ENCODE measurements at regions not wholly inside any gene's neighbourhood (a gene's known extent, or its start where the extent isn't known, plus 50 kb on each side); places are given as distances from the start of the nearest gene placed in this dataset.

GRCh38 chr2:78686625-78687153, 338.8 kb upstream of the REG3G start:
- Histone ChIP-seq H3K27ac (ENCODE audit: low read depth, low read length) (no peak overlapping the region), H3K9me3 (ENCODE audit: control insufficient read depth in 3 of 3, low read length in 3 of 3) (no peaks in the 10 kb centered on the region), H3K4me3 (ENCODE audit: low read length in 3 of 3) (no peak overlapping the region), H3K4me1 (ENCODE audit: control insufficient read depth in 3 of 3, insufficient read depth in 3 of 3, low read length in 3 of 3) (no peaks in the 10 kb centered on the region), H3K27me3 (ENCODE audit: control insufficient read depth in 3 of 3, insufficient read depth in 3 of 3, low read length in 3 of 3) (no peaks in the 10 kb centered on the region), H3K36me3 (ENCODE audit: control insufficient read depth in 3 of 3, insufficient read depth in 3 of 3, low read length in 3 of 3) (no peaks in the 10 kb centered on the region), H3K9ac (ENCODE audit: low read depth in 1 of 3, low read length in 3 of 3) (no peak overlapping the region)

GRCh38 chr2:78699696-78700095, 325.8 kb upstream of the REG3G start:
- Histone ChIP-seq H3K4me1 (ENCODE audit: control insufficient read depth in 3 of 3, insufficient read depth in 3 of 3, low read length in 3 of 3) (no peaks in the 10 kb centered on the region), H3K27me3 (ENCODE audit: control insufficient read depth in 3 of 3, insufficient read depth in 3 of 3, low read length in 3 of 3) (no peaks in the 10 kb centered on the region), H3K9me3 (ENCODE audit: control insufficient read depth in 3 of 3, low read length in 3 of 3) (no peaks in the 10 kb centered on the region), H3K36me3 (ENCODE audit: control insufficient read depth in 3 of 3, insufficient read depth in 3 of 3, low read length in 3 of 3) (no peaks in the 10 kb centered on the region), H3K9ac (ENCODE audit: low read depth in 1 of 3, low read length in 3 of 3) (no peak overlapping the region), H3K4me3 (ENCODE audit: low read length in 3 of 3) (no peak overlapping the region), H3K27ac (ENCODE audit: low read depth, low read length) (no peak overlapping the region)

- no peak overlapping the region for H3K9ac ChIP-seq (ENCODE audit: low read depth in 1 of 3, low read length in 3 of 3)
- no peaks in the 10 kb centered on the region for H3K9me3 ChIP-seq (ENCODE audit: control insufficient read depth in 3 of 3, low read length in 3 of 3)
- no peaks in the 10 kb centered on the region for H3K4me1 ChIP-seq (ENCODE audit: control insufficient read depth in 3 of 3, insufficient read depth in 3 of 3, low read length in 3 of 3)
- H3K4me3 ChIP-seq (ENCODE audit: low read length in 3 of 3), result no peak overlapping the region
- H3K36me3 ChIP-seq (ENCODE audit: control insufficient read depth in 3 of 3, insufficient read depth in 3 of 3, low read length in 3 of 3), result no peaks in the 10 kb centered on the region
- H3K27me3 ChIP-seq (ENCODE audit: control insufficient read depth in 3 of 3, insufficient read depth in 3 of 3, low read length in 3 of 3), result no peaks in the 10 kb centered on the region
- H3K27ac ChIP-seq (ENCODE audit: low read depth, low read length), result no peak overlapping the region
Measured at GRCh38 chr2:78701546-78701945, 324.0 kb upstream of the REG3G start.

- Histone ChIP-seq H3K27me3 (ENCODE audit: control insufficient read depth in 3 of 3, insufficient read depth in 3 of 3, low read length in 3 of 3) (no peaks in the 10 kb centered on the region), H3K4me3 (ENCODE audit: low read length in 3 of 3) (no peak overlapping the region), H3K36me3 (ENCODE audit: control insufficient read depth in 3 of 3, insufficient read depth in 3 of 3, low read length in 3 of 3) (no peaks in the 10 kb centered on the region), H3K9me3 (ENCODE audit: control insufficient read depth in 3 of 3, low read length in 3 of 3) (no peaks in the 10 kb centered on the region), H3K27ac (ENCODE audit: low read depth, low read length) (no peak overlapping the region), H3K4me1 (ENCODE audit: control insufficient read depth in 3 of 3, insufficient read depth in 3 of 3, low read length in 3 of 3) (no peaks in the 10 kb centered on the region), H3K9ac (ENCODE audit: low read depth in 1 of 3, low read length in 3 of 3) (no peak overlapping the region)
Measured at GRCh38 chr2:78707776-78708386, 317.6 kb upstream of the REG3G start.

- no peak overlapping the region for H3K27ac ChIP-seq (ENCODE audit: low read depth, low read length)
- no peaks in the 10 kb centered on the region for H3K4me1 ChIP-seq (ENCODE audit: control insufficient read depth in 3 of 3, insufficient read depth in 3 of 3, low read length in 3 of 3)
- H3K9ac ChIP-seq (ENCODE audit: low read depth in 1 of 3, low read length in 3 of 3), result no peak overlapping the region
- H3K27me3 ChIP-seq (ENCODE audit: control insufficient read depth in 3 of 3, insufficient read depth in 3 of 3, low read length in 3 of 3), result no peaks in the 10 kb centered on the region
- no peak overlapping the region for H3K4me3 ChIP-seq (ENCODE audit: low read length in 3 of 3)
- H3K36me3 ChIP-seq (ENCODE audit: control insufficient read depth in 3 of 3, insufficient read depth in 3 of 3, low read length in 3 of 3), result no peaks in the 10 kb centered on the region
- H3K9me3 ChIP-seq (ENCODE audit: control insufficient read depth in 3 of 3, low read length in 3 of 3), result no peaks in the 10 kb centered on the region
Measured at GRCh38 chr2:78710632-78711375, 314.7 kb upstream of the REG3G start.

GRCh38 chr2:78715293-78715692, 310.2 kb upstream of the REG3G start:
- Histone ChIP-seq H3K36me3 (ENCODE audit: control insufficient read depth in 3 of 3, insufficient read depth in 3 of 3, low read length in 3 of 3) (no peaks in the 10 kb centered on the region), H3K27ac (ENCODE audit: low read depth, low read length) (no peak overlapping the region), H3K27me3 (ENCODE audit: control insufficient read depth in 3 of 3, insufficient read depth in 3 of 3, low read length in 3 of 3) (no peaks in the 10 kb centered on the region), H3K4me3 (ENCODE audit: low read length in 3 of 3) (no peak overlapping the region), H3K4me1 (ENCODE audit: control insufficient read depth in 3 of 3, insufficient read depth in 3 of 3, low read length in 3 of 3) (no peaks in the 10 kb centered on the region), H3K9me3 (ENCODE audit: control insufficient read depth in 3 of 3, low read length in 3 of 3) (no peaks in the 10 kb centered on the region), H3K9ac (ENCODE audit: low read depth in 1 of 3, low read length in 3 of 3) (no peak overlapping the region)

- Histone ChIP-seq H3K4me3 (ENCODE audit: low read length in 3 of 3) (no peak overlapping the region), H3K4me1 (ENCODE audit: control insufficient read depth in 3 of 3, insufficient read depth in 3 of 3, low read length in 3 of 3) (no peaks in the 10 kb centered on the region), H3K27ac (ENCODE audit: low read depth, low read length) (no peak overlapping the region), H3K36me3 (ENCODE audit: control insufficient read depth in 3 of 3, insufficient read depth in 3 of 3, low read length in 3 of 3) (no peaks in the 10 kb centered on the region), H3K9me3 (ENCODE audit: control insufficient read depth in 3 of 3, low read length in 3 of 3) (no peaks in the 10 kb centered on the region), H3K27me3 (ENCODE audit: control insufficient read depth in 3 of 3, insufficient read depth in 3 of 3, low read length in 3 of 3) (no peaks in the 10 kb centered on the region), H3K9ac (ENCODE audit: low read depth in 1 of 3, low read length in 3 of 3) (no peak overlapping the region)
Measured at GRCh38 chr2:78718024-78718423, 307.5 kb upstream of the REG3G start.

GRCh38 chr2:78718473-78718872, 307.0 kb upstream of the REG3G start:
- Histone ChIP-seq H3K9me3 (ENCODE audit: control insufficient read depth in 3 of 3, low read length in 3 of 3) (no peaks in the 10 kb centered on the region), H3K27me3 (ENCODE audit: control insufficient read depth in 3 of 3, insufficient read depth in 3 of 3, low read length in 3 of 3) (no peaks in the 10 kb centered on the region), H3K36me3 (ENCODE audit: control insufficient read depth in 3 of 3, insufficient read depth in 3 of 3, low read length in 3 of 3) (no peaks in the 10 kb centered on the region), H3K4me3 (ENCODE audit: low read length in 3 of 3) (no peak overlapping the region), H3K27ac (ENCODE audit: low read depth, low read length) (no peak overlapping the region), H3K9ac (ENCODE audit: low read depth in 1 of 3, low read length in 3 of 3) (no peak overlapping the region), H3K4me1 (ENCODE audit: control insufficient read depth in 3 of 3, insufficient read depth in 3 of 3, low read length in 3 of 3) (no peaks in the 10 kb centered on the region)

GRCh38 chr2:78721355-78722033, 304.0 kb upstream of the REG3G start:
- H3K4me1 ChIP-seq (ENCODE audit: control insufficient read depth in 3 of 3, insufficient read depth in 3 of 3, low read length in 3 of 3), result no peaks in the 10 kb centered on the region
- no peaks in the 10 kb centered on the region for H3K9me3 ChIP-seq (ENCODE audit: control insufficient read depth in 3 of 3, low read length in 3 of 3)
- H3K9ac ChIP-seq (ENCODE audit: low read depth in 1 of 3, low read length in 3 of 3), result no peak overlapping the region
- H3K4me3 ChIP-seq (ENCODE audit: low read length in 3 of 3), result no peak overlapping the region
- H3K36me3 ChIP-seq (ENCODE audit: control insufficient read depth in 3 of 3, insufficient read depth in 3 of 3, low read length in 3 of 3), result no peaks in the 10 kb centered on the region
- no peak overlapping the region for H3K27ac ChIP-seq (ENCODE audit: low read depth, low read length)
- no peaks in the 10 kb centered on the region for H3K27me3 ChIP-seq (ENCODE audit: control insufficient read depth in 3 of 3, insufficient read depth in 3 of 3, low read length in 3 of 3)

GRCh38 chr2:78734221-78734620, 291.3 kb upstream of the REG3G start:
- Histone ChIP-seq H3K9me3 (ENCODE audit: control insufficient read depth in 3 of 3, low read length in 3 of 3) (no peaks in the 10 kb centered on the region), H3K4me1 (ENCODE audit: control insufficient read depth in 3 of 3, insufficient read depth in 3 of 3, low read length in 3 of 3) (no peaks in the 10 kb centered on the region), H3K27me3 (ENCODE audit: control insufficient read depth in 3 of 3, insufficient read depth in 3 of 3, low read length in 3 of 3) (no peaks in the 10 kb centered on the region), H3K36me3 (ENCODE audit: control insufficient read depth in 3 of 3, insufficient read depth in 3 of 3, low read length in 3 of 3) (no peaks in the 10 kb centered on the region), H3K4me3 (ENCODE audit: low read length in 3 of 3) (no peak overlapping the region), H3K9ac (ENCODE audit: low read depth in 1 of 3, low read length in 3 of 3) (no peak overlapping the region), H3K27ac (ENCODE audit: low read depth, low read length) (no peak overlapping the region)
